PC-9 (cell line): ENCODE measurements at regions not wholly inside any gene's neighbourhood (a gene's known extent, or its start where the extent isn't known, plus 50 kb on each side); places are given as distances from the start of the nearest gene placed in this dataset.

Experiments used
- BruUV-seq: library from RNA; stranded (reverse); fragments of 400-500 nt; replicated peaks from 2 replicates; lab custom pipeline; 2021; lab: Mats Ljungman, UMichigan
- CTCF ChIA-PET: fragments of 300-600 bp; sonication (Branson Sonifier 250); formaldehyde crosslinking; loops from one replicate; lab custom pipeline; 2022; ENCODE audit warnings: antibody characterized with exemption; lab: Charles Lee
- POLR2A ChIA-PET: fragments of 300-600 bp; sonication (Branson Sonifier 250); formaldehyde crosslinking; loops from one replicate; lab custom pipeline; 2022; ENCODE audit warnings: antibody characterized with exemption; ENCODE audit not compliant: unreplicated experiment; lab: Charles Lee
- DNase-seq, 2 experiments: peaks; one replicate each; pipeline versions ENCODE4 v3.0.0 to v3.0.0-alpha.2; 2015 to 2022; ENCODE audit warnings: mixed read lengths in 1 of 2
- H2AFZ ChIP-seq: fragments of 200-600 bp; sonication (generic); 2 replicates; pipeline ENCODE4 v1.8.1; 2017; ENCODE audit warnings: antibody characterized with exemption
- H3F3A ChIP-seq: fragments of 200-600 bp; sonication (generic); 2 replicates; pipeline ENCODE4 v1.8.1; 2017; ENCODE audit warnings: antibody characterized with exemption, mild to moderate bottlenecking, low read depth; ENCODE audit not compliant: insufficient read depth
- H3K27ac ChIP-seq: fragments of 200-600 bp; sonication (generic); 2 replicates; pipeline ENCODE4 v1.6.1; 2016; ENCODE audit warnings: mixed run types
- H3K27me3 ChIP-seq: fragments of 200-600 bp; sonication (generic); 2 replicates; pipeline ENCODE4 v1.6.1; 2016; ENCODE audit warnings: low read depth, mixed run types; ENCODE audit not compliant: insufficient read depth
- H3K36me3 ChIP-seq: fragments of 200-600 bp; sonication (generic); 2 replicates; pipeline ENCODE4 v1.6.1; 2016; ENCODE audit warnings: low read depth, mixed run types
- H3K4me1 ChIP-seq: fragments of 200-600 bp; sonication (generic); replicated peaks from 2 replicates; pipeline ENCODE4 v1.6.1; 2016; ENCODE audit warnings: mixed run types; ENCODE audit not compliant: insufficient read depth
- H3K4me2 ChIP-seq: fragments of 200-600 bp; sonication (generic); 2 replicates; pipeline ENCODE4 v1.6.1; 2017; ENCODE audit warnings: mixed run types
- H3K4me3 ChIP-seq: fragments of 200-600 bp; sonication (generic); 2 replicates; pipeline ENCODE4 v1.6.1; 2016; ENCODE audit warnings: mixed run types
- H3K79me2 ChIP-seq: fragments of 200-600 bp; sonication (generic); 2 replicates; pipeline ENCODE4 v1.6.1; 2017; ENCODE audit warnings: low read depth, mixed run types
- H3K9me2 ChIP-seq: fragments of 200-600 bp; sonication (generic); 2 replicates; pipeline ENCODE4 v1.8.1; 2017; ENCODE audit warnings: mild to moderate bottlenecking; ENCODE audit not compliant: insufficient read depth
- H3K9me3 ChIP-seq: fragments of 200-600 bp; sonication (generic); 2 replicates; pipeline ENCODE4 v1.8.1; 2016; ENCODE audit warnings: low read depth; ENCODE audit not compliant: insufficient read depth
- H4K20me1 ChIP-seq: fragments of 200-600 bp; sonication (generic); 2 replicates; pipeline ENCODE4 v1.8.1; 2017; ENCODE audit not compliant: insufficient read depth
- CTCF ChIP-seq: fragments of 200-600 bp; sonication (generic); conservative IDR thresholded peaks from 2 replicates; pipeline ENCODE4 v1.6.1; 2017; ENCODE audit warnings: mixed run types, antibody characterized with exemption, mild to moderate bottlenecking, moderate library complexity
- EZH2 ChIP-seq: fragments of 200-600 bp; sonication (generic); IDR thresholded peaks from 2 replicates; pipeline ENCODE4 v1.8.0; 2017; ENCODE audit warnings: antibody characterized with exemption, low read depth
- intact Hi-C: fragments of 100-400 bp; cut with micrococcal nuclease; formaldehyde crosslinking; loops from one replicate; pipeline ENCODE4 v1.10.0; 2022; ENCODE audit not compliant: unreplicated experiment

GRCh38 chr6:119856136-119856535 is 506.6 kb upstream of the MAN1A1 start:
- Histone ChIP-seq H3K9me3 (no peaks in the 10 kb centered on the region), H3K79me2 (no peaks in the 10 kb centered on the region), H3F3A (no peaks in the 10 kb centered on the region), H3K9me2 (no peaks in the 10 kb centered on the region), H3K4me2 (peak overlapping the region; percentile 57), H3K27me3 (no peaks in the 10 kb centered on the region), H3K4me3 (peak overlapping the region; percentile 39; the same call in 1 of the 2 replicates), H3K27ac (no peak overlapping the region), H2AFZ (peak overlapping the region; percentile 59; the same call in 1 of the 2 replicates), H3K4me1 (no peaks in the 10 kb centered on the region), H3K36me3 (no peaks in the 10 kb centered on the region), H4K20me1 (no peaks in the 10 kb centered on the region)
- no TSS peak for BruUV-seq
- DNase-seq, result peak in 1 of 2 experiments; percentile 1
- ChIA-PET CTCF (no interaction called here), POLR2A (no interaction called here)
- intact Hi-C loops, result no loop called here
- no peak for TF ChIP-seq CTCF
- no peak for TF ChIP-seq EZH2

DNA sequence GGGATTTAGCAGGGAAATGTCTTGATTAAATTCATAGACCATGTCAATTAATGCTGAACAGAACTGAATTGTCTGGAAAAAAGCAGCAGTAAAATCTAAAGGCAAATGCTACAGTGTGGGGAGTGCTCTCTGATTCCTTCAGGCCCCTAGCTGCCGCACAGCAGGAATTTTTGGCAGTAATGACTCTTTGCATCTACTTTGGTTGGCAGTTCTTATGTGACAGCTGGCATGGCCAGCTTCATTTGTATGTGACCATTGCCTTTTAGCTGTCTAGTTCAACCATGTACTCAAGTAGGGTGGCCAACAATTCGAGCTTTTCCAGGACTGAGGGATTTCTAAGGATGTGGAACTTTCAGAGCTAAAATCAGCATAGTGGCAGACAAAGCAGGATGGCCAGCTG is 499.1 kb upstream of the MAN1A1 start:
- Histone ChIP-seq H3K36me3 (no peaks in the 10 kb centered on the region), H3K4me2 (no peak overlapping the region), H3K4me1 (no peaks in the 10 kb centered on the region), H3K79me2 (no peaks in the 10 kb centered on the region), H3K4me3 (no peak overlapping the region), H3K27ac (no peak overlapping the region), H3F3A (no peaks in the 10 kb centered on the region), H3K27me3 (no peaks in the 10 kb centered on the region), H3K9me2 (no peaks in the 10 kb centered on the region), H4K20me1 (no peaks in the 10 kb centered on the region), H2AFZ (no peak overlapping the region), H3K9me3 (no peaks in the 10 kb centered on the region)
- POLR2A ChIA-PET, result interaction anchor here (0.6 kb wide), 1 partner anchor 55 kb away, joined by 5 read pairs; no protein-coding TSS in a partner anchor
- DNase-seq, result no peak
- TF ChIP-seq CTCF, result no peak
- TF ChIP-seq EZH2, result no peak
- no TSS peak for BruUV-seq
- intact Hi-C loops, result no loop called here
- CTCF ChIA-PET, result no interaction called here

DNA sequence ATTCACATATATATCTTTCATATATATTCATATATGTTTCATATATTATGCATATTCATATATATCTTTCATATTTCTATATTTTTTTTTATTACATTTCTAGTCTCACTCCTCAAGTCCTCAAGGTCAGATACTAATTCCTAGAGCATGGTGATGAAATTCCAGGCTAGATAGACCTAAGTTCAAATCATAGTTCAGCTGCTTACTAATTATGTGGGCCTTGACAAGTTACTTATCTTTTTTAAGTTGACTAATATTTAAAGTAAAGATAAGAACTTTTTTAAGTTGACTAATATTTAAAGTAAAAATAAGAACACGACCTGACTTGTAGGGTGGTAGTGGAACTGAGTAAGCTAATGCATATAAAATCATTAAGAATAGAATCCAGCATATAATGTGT is 495.6 kb upstream of the MAN1A1 start:
- ChIA-PET POLR2A (no interaction called here), CTCF (no interaction called here)
- Histone ChIP-seq H3K27ac (no peak overlapping the region), H3K27me3 (no peaks in the 10 kb centered on the region), H4K20me1 (no peaks in the 10 kb centered on the region), H3K4me3 (no peak overlapping the region), H3K79me2 (no peaks in the 10 kb centered on the region), H3K4me1 (no peaks in the 10 kb centered on the region), H3K9me2 (no peaks in the 10 kb centered on the region), H3K4me2 (no peak overlapping the region), H3K9me3 (no peaks in the 10 kb centered on the region), H3K36me3 (no peaks in the 10 kb centered on the region), H2AFZ (no peak overlapping the region), H3F3A (no peaks in the 10 kb centered on the region)
- no peak for TF ChIP-seq CTCF
- TF ChIP-seq EZH2, result no peak
- no peak for DNase-seq
- intact Hi-C loops, result no loop called here
- no TSS peak for BruUV-seq
